ENCODE measurements at regions not wholly inside any gene's neighbourhood (a gene's known extent, or its start where the extent isn't known, plus 50 kb on each side); places are given as distances from the start of the nearest gene placed in this dataset.

GRCh38 chr16:35602116-35602515 lies 2142.7 kb downstream of the TP53TG3F start:
- TF ChIP-seq CTCF (conservative IDR thresholded peaks at IDR 0.05) (no peak), ZFX (IDR thresholded peaks at IDR 0.05) (no peak)

All from C4-2B (cell line).